ENCODE measurements at regions not wholly inside any gene's neighbourhood (a gene's known extent, or its start where the extent isn't known, plus 50 kb on each side); places are given as distances from the start of the nearest gene placed in this dataset.

DNA sequence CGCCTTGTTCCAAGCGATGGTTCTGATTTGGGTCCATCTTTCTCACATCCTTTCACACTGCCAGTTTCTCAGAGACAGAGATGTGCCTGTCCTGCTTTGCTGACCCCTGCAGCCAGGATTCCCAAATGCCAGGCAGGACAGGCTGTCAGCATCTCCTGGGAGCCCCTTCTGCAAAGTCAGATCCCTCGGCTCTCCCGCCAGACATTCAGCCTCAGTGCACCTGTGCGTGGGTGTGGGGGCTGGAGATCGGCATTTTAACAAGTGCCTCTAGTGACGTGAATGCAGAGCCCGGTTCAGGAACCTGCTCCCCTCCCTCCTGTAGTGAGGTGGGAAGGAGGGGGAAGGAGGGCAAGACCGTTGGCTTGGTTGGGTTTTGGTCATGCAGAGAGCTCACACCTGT is 108.9 kb upstream of the FGF3 start:
- TF ChIP-seq EZH2phosphoT487 (conservative IDR thresholded peaks at IDR 0.05; ENCODE audit: low read length) (no peak), CTCF (IDR thresholded peaks at IDR 0.05; ENCODE audit: insufficient read depth, low read length, poor library complexity, severe bottlenecking) (no peak)

GRCh38 chr11:69928975-69929374 is 109.8 kb upstream of the FGF3 start:
- H3K9ac ChIP-seq (ENCODE audit: low read length) = no peak overlapping the region
- H4K20me1 ChIP-seq (ENCODE audit: low read depth, low read length) = no peaks in the 10 kb centered on the region
- H3K27ac ChIP-seq (ENCODE audit: low read depth, low read length) = no peak overlapping the region
- H2AFZ ChIP-seq (ENCODE audit: low read depth, low read length, severe bottlenecking) = no peak overlapping the region
- TF ChIP-seq EZH2phosphoT487 (conservative IDR thresholded peaks at IDR 0.05; ENCODE audit: low read length) (no peak), CTCF (IDR thresholded peaks at IDR 0.05; ENCODE audit: insufficient read depth, low read length, poor library complexity, severe bottlenecking) (no peak)
- no peaks in the 10 kb centered on the region for H3F3A ChIP-seq (ENCODE audit: insufficient read depth)
- no peak overlapping the region for H3K4me3 ChIP-seq (ENCODE audit: insufficient read depth, low read length, poor library complexity, severe bottlenecking)
- H3K9me3 ChIP-seq (ENCODE audit: insufficient read depth, low read length) = no peaks in the 10 kb centered on the region
- H3K4me2 ChIP-seq (ENCODE audit: low read depth, low read length, poor library complexity, severe bottlenecking) = no peak overlapping the region
- H3K79me2 ChIP-seq (ENCODE audit: insufficient read depth, low read length) = no peaks in the 10 kb centered on the region
- H3K36me3 ChIP-seq (ENCODE audit: low read length) = no peaks in the 10 kb centered on the region
- H3K27me3 ChIP-seq (ENCODE audit: low read length) = no peaks in the 10 kb centered on the region
- H3K9me2 ChIP-seq (replicated peaks; ENCODE audit: insufficient read depth, low read length) = no peaks in the 10 kb centered on the region

More for the DNA sequence above, 108.9 kb upstream of the FGF3 start:
- Histone ChIP-seq H3F3A (ENCODE audit: insufficient read depth) (no peaks in the 10 kb centered on the region), H3K27me3 (ENCODE audit: low read length) (no peaks in the 10 kb centered on the region), H3K4me2 (ENCODE audit: low read depth, low read length, poor library complexity, severe bottlenecking) (no peak overlapping the region), H2AFZ (ENCODE audit: low read depth, low read length, severe bottlenecking) (no peak overlapping the region), H3K36me3 (ENCODE audit: low read length) (no peaks in the 10 kb centered on the region), H3K9ac (ENCODE audit: low read length) (no peak overlapping the region), H4K20me1 (ENCODE audit: low read depth, low read length) (no peaks in the 10 kb centered on the region), H3K4me3 (ENCODE audit: insufficient read depth, low read length, poor library complexity, severe bottlenecking) (no peak overlapping the region), H3K79me2 (ENCODE audit: insufficient read depth, low read length) (no peaks in the 10 kb centered on the region), H3K27ac (ENCODE audit: low read depth, low read length) (no peak overlapping the region), H3K9me2 (replicated peaks; ENCODE audit: insufficient read depth, low read length) (no peaks in the 10 kb centered on the region), H3K9me3 (ENCODE audit: insufficient read depth, low read length) (no peaks in the 10 kb centered on the region)

GRCh38 chr11:69930081-69931059 is 111.2 kb upstream of the FGF3 start:
- no peak for TF ChIP-seq EZH2phosphoT487 (conservative IDR thresholded peaks at IDR 0.05; ENCODE audit: low read length)
- no peak for TF ChIP-seq CTCF (IDR thresholded peaks at IDR 0.05; ENCODE audit: insufficient read depth, low read length, poor library complexity, severe bottlenecking)

More at GRCh38 chr11:69930081-69931059, 111.2 kb upstream of the FGF3 start:
- Histone ChIP-seq H4K20me1 (ENCODE audit: low read depth, low read length) (no peaks in the 10 kb centered on the region), H2AFZ (ENCODE audit: low read depth, low read length, severe bottlenecking) (no peak overlapping the region), H3K9me3 (ENCODE audit: insufficient read depth, low read length) (no peaks in the 10 kb centered on the region), H3K9ac (ENCODE audit: low read length) (no peak overlapping the region), H3K9me2 (replicated peaks; ENCODE audit: insufficient read depth, low read length) (no peaks in the 10 kb centered on the region), H3K4me3 (ENCODE audit: insufficient read depth, low read length, poor library complexity, severe bottlenecking) (no peak overlapping the region), H3K79me2 (ENCODE audit: insufficient read depth, low read length) (no peaks in the 10 kb centered on the region), H3K36me3 (ENCODE audit: low read length) (no peaks in the 10 kb centered on the region), H3F3A (ENCODE audit: insufficient read depth) (no peaks in the 10 kb centered on the region), H3K27ac (ENCODE audit: low read depth, low read length) (no peak overlapping the region), H3K27me3 (ENCODE audit: low read length) (no peaks in the 10 kb centered on the region), H3K4me2 (ENCODE audit: low read depth, low read length, poor library complexity, severe bottlenecking) (no peak overlapping the region)
